GM19455 (cell line): ENCODE measurements at regions not wholly inside any gene's neighbourhood (a gene's known extent, or its start where the extent isn't known, plus 50 kb on each side); places are given as distances from the start of the nearest gene placed in this dataset.
"Not testable (repeated sequence)": the region's sequence is repeated elsewhere in the genome, so short reads cannot be mapped to it uniquely, and the experiment has no call there.

Source experiments
- ATAC-seq: cut with Tn5 transposase; IDR thresholded peaks from one replicate; pipeline ENCODE4 v1.9.1; 2021; ENCODE audit not compliant: unreplicated experiment

DNA sequence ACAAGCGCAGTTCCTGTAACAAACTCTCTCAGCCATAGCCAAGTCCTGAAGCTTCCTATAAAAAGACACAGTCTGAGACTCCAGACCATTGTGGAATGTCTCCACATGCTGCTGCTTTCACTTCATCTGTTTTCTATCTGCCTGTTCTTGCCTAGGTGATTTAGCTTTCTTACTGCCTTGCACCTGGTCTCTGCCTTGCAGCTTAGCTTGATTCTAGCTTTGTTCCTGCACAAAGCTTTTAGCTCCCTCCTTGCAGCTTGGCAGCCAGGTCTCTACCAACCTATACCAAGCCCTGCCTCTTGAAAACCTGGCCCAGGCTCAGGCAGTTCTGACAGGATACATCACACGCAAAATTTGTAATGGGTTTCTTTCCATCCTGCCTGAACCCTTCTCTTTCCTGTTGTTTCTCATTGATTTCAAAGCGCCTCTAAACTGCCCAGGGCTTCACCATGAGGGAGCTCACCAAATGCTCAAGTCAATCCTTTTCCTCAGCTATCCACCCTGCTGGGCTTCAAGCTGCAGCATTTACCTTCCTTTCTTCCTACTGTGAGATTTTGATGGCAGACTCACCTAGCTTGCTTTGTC is 941.3 kb upstream of the NXPH2 start:
- ATAC-seq = no peak

DNA sequence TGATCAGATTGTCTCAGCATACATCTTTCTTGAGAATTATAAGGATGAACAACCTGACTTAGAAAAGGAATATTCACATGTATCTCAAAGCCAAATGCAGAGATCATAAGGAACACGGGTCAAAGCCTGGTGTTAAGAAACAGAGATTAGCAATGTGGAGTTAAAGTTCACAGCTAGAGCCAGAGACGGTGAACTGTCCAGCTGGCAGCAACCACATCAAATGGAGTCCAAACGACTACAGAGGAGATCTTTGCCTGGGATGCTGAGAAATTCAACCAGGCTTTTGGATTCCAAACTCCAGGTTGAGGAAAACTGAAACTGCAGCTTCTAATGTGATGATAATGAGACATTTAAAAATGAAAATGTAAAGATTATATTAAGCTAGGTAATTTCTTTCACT is 939.9 kb upstream of the NXPH2 start:
- ATAC-seq = no peak

DNA sequence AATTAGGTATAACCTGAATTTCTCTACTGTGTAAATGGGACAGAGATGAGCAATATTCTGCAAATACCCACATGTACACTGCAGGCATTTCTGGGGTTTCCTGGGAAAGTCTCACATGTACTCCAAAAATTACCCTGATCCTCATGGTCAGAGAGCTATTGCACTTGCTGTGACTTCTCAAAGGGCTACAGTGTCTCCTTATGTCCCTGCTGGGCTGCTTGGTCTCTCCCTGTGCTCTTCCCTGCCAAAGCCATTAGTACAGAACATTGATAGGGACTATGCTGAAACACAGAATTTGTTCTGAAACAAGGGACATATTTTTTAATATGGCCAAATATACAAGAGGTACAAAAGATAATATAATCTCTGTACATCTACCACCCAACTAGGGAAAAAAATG is 924.4 kb upstream of the NXPH2 start:
- no peak for ATAC-seq

DNA sequence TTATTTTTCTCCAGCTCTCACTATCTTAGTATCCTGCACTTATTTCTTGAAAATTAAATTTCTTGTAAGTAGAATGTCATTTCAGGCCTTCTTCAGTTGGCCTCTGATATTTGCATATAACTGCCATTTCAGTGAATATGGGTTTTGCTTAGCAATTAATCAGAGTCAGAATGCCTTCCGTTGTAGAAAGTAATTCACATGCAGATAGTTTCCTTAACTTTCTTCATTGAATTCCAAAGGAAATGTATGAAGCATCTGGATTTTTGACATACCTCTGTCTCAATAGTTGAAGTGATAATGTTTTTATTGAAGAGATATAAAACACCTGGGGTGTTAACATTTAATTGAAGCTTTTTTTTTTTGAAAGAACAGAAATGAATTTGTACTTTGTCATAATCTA is 914.1 kb upstream of the NXPH2 start:
- no peak for ATAC-seq

DNA sequence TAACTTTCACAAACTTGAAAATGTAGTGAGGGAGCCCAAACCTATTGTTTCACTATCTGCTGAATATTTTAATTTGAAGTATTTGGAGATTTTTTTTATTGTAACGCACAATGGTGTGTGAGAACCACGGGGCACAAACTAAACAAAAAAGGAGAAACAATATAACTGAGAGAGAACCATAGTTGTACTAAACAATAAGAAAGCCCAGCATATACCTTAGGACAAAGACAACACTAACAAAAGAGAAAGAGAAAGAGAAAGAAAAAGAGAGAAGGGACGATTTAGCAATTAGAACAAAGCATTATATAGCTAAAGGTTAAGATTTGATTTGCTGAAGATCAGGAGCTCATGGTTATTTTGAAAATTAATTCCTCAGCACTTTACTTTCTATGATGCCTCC is 906.0 kb upstream of the NXPH2 start:
- ATAC-seq = no peak

DNA sequence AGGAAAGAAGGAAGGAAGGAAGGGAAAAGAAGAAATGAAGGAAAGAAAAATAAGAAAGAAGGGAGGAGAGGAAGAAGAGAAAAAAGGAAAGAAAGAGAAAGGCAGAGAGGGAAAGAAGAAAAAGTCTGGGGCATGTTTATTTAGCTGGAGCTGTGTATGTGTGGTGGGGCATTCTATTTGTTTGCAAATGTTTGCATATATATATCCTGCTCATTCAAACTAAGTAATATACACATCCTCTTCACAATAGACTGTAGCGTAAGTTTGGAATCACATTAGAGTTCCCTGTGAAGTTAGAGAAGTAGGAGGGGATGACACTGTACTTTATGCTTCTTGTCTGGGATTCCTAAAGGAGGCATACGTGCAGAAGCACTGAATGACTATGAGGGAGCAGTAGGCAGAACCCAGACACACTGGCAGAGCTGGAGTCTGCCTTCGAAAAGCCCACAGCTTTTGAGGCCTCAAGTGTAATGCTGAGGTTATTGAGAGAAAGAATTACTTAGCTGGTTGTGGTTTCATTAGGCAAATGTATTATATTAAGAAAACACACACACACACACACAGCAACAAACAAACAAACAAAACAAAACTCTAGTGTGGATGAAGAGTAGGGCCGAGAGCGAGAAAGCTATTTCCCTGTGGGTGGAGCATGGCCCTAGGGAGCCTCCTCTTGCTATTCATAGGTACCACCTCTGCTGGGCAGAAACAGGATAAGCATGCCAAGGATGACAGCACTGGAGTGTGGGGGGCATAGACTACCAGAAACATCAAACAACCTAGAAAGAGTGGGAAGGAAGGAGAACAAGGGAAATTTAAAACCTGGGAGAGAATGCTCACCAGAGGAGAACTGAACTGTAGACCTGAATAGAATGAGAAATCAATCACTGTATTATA is 905.1 kb upstream of the NXPH2 start:
- ATAC-seq = no peak

DNA sequence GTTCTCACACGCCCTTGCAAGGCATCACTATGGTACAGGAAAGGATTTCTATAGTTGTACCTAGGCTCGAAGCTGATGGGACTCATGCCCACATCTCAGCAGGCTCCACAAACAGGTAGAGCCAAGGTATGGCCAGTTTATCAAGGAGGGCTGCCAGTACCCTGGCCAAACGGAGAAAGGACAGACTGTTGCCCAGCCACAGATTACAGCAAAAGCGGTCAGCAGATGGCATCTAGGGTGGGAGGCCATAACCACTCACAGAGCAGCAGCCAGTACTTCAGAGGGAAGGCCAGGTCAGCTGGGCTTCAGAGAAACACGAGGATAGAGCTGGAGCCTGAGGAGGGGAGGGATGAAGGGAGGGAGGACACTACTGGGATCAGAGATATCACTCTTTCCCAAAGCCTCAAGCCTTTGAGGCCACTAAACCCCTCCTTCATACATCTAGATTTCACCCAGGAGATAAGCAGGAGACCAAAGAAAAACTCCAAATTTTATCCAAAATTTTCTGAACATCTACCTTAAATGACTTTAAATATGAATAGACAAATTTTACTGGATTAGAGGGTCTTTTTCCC is 904.2 kb upstream of the NXPH2 start:
- ATAC-seq = no peak

DNA sequence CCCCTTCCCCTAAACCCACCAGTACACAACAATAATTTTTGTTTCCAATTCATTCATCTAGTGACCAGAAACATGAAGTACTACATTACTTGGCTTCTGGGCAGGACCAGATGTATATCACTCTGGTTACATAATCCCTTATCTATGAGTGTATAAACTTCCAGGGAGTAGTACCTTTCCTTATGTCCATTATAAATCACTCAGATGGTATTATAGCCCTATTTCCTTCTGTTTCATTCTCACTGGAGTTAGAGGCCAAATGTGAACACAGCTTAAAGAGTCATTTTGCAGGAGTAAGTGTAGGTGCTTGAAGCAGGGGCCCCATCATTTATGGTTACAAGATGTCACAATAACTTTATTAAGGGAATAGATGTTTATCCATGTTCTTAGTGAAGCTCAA is 894.4 kb upstream of the NXPH2 start:
- no peak for ATAC-seq

DNA sequence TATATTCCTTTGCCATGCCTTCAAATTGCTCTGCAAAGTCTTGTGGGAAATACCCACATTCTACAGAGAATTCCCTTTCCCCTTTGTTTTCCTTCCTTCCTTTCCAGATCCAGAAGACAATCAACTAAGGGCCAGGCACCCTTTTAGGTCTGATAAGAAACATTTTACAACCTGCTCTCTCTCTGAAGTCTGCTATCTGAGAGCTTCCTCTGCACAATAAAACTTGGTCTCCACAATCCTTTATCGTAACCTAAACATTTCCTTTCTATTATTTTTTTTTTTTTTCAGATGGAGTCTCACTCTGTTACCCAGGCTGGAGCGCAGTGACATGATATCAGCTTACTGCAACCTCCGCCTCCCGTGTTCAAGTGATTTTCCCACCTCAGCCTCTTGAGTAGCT is 893.3 kb upstream of the NXPH2 start:
- not testable (repeated sequence) for ATAC-seq

DNA sequence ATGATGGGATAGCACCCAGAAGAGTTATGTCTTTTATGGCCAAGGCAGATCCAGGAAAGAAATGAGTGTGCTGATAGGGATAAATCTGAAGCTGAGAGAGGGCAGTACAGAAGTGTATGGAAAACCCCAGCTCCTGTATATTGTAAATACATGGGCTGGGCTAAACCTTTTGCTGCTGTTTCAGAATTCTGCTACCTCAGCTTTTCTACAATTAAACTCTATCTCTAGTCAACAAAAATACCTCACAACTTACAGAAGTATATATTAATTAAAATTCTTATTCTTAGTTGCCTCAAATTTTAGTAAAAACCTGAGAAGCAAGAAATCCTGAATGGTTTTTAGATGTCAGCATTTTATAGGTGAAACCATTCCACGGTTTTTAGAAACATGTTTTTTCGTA is 889.5 kb upstream of the NXPH2 start:
- ATAC-seq = no peak

DNA sequence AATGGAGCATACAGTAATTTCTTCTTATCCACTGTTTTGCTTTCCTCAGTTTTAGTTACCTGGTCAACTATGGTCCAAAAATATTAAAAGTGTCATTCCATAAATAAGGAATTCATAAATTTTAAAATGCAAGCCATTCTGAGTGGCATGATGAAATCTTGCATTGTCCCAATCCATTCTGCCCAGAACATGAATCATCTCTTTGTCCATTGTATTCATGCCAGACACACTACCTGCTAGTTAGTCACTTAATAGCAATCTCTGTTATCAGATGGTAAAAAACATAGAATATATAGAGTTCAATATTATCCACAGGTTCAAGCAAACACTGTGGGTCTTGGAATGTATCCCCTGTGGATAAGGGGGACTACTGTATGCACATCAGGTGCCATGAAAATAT is 872.2 kb upstream of the NXPH2 start:
- no peak for ATAC-seq

DNA sequence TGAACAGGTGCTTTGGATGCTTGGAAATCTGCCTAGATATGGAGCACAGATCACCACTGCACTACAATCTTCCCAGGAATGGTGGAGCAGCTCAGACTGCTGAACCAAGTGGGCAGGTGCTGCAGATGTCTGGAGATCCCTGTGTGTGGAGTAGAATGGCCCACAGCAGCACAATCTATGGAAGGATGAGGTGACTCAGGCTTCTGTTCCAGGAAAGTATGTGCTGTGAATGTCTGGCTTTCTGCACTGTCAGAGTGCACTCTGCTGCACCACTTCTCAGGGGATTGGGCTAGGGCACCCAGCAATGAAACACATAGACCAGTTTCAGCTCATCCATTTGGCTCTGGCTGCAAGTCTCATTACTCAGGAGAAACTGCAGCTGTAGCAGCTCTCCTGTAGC is 865.4 kb upstream of the NXPH2 start:
- ATAC-seq = no peak

DNA sequence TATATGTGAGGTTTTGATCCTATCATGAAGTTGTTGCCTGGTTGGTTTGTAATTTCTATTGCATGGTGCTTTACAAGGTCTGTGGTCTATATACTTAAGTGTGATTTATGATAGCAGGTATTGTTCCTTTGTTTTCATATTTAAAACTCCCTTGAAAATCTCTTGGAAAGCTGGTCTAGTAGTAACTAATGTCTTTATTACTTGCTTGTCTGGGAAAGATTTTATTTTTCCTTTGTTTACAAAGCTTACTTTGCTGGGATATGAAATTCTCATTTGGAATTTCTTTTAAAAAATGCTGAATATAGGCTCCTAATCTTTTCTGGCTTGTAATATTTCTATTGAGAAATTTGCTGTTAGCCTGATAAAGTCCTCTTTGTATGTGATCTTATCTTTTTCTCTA is 862.9 kb upstream of the NXPH2 start:
- no peak for ATAC-seq

DNA sequence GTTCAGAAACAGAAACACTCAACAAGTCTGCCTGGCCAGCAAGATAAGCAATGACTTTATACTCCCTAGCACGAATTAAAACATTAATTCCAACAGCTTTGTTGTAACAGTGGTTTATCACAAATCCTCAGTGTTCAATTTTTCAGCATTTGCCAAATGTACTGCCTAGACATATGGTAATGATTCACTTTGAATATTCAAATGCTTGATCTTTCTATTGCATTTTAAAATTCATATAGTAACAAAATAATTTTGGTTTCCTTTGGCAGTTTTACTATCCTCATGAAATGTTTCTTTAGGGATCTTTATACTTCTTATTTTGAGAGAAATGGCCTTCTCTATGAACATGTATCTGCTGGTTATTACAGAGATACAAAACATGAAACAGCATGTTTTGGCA is 851.8 kb upstream of the NXPH2 start:
- no peak for ATAC-seq

DNA sequence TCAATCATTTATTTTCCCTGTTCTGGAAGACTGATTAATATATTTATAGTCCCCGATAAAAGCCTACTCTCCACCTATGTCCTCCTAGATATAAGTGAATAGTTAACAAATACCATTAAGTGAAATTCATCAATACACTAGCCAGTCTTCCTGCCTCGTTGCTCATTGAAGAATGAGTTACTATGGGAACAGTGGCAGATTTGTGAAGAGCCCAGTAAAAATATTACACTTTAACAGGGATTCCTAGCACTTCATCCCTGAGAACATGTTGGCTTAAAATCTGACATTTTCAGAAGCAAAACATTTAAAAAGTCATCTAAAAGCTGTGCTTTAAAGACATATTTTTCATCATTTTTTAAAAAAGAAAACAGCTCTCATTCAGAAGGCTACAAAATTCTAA is 848.7 kb upstream of the NXPH2 start:
- ATAC-seq = no peak

DNA sequence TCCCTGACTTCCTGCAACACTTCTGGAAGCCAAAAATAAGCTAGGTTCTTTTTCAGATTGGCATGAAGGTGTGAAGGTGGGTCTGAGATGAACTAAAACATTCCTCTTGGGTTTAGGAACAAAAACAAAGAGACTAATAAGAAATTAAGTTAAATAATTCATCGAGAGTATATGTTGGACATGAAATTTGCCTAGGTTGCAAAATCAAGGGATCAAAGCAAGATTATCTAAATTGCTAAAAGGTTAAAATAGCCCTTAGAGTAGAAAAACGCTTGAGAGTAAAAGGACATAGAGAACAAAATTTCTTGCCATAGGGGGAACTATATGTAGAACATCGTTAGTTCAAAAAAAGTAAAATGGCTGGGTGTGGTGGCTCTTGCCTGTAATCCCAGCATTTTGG is 845.9 kb upstream of the NXPH2 start:
- ATAC-seq = no peak

DNA sequence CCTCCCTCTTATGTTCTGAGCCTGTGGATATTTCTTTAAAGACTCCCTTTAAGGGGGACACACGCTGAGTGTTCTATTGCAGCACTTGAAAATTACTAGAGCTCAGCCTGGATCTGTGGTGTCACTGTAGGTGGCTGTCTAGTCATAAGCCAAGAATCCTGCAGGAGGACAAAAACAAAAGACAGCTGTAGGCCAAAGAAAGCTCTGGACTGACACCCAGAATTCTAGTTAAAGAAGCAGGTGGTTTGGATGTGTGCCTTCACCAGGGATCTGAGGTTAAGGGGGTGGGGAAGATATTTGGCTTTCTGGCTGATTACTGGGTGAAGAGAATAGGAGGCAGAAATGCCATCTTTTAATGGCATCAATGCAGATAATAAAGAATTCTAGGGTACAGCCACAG is 842.5 kb upstream of the NXPH2 start:
- ATAC-seq = no peak

DNA sequence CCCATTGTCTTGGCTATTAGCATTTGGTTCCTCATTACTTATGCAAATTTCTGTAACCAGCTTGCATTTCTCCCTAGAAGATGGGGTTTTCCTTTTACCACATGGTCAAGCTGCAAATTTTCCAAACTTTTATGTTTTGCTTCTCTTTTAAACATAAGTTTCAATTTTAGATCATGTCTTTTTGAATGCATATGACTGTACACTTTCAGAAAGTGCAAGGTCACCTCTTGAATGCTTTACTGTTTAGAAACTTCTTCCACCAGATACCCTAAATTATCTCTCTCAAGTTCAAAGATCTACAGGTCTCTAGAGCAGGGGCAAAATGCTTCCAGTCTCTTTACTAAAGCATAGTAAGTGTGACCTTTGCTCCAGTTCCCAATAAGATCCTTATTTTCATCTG is 837.6 kb upstream of the NXPH2 start:
- ATAC-seq = no peak

DNA sequence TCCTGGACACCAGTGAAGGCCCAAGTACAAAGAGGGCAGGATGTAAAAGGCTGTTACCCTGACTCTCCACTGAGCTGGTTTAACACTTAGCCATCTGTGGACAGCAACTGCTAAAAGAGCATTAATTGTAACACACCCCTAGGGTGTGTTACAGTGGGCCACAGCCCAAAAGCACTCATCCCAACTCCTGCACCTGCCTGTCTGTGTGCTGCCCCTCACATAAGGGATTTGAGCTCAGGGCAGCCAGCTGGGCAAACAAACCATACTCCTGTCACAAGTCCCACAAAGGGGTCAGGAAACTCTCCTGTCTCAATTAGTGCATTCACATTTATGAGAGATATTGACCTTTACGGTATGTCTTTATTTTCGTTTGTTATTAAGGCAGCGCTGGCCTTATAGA is 833.1 kb upstream of the NXPH2 start:
- no peak for ATAC-seq

DNA sequence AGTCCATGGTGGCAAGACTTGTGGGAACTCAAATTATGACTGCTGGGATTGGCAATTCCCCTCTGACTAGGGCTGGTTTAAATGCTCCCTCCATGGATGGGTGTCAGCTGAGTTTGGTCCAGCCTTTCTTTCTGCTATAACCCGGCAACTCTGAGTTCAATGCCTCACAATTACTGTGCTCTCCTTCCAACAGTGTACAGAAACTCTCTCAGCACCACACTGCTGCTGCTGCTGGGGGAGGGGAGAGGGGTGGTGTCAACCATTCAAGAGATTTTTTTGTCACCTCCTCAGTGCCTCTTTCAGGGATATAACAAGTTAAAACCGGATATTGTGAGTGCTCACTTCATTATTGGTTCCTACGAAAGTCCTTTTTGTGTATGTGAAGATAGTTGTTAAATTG is 830.3 kb upstream of the NXPH2 start:
- no peak for ATAC-seq

DNA sequence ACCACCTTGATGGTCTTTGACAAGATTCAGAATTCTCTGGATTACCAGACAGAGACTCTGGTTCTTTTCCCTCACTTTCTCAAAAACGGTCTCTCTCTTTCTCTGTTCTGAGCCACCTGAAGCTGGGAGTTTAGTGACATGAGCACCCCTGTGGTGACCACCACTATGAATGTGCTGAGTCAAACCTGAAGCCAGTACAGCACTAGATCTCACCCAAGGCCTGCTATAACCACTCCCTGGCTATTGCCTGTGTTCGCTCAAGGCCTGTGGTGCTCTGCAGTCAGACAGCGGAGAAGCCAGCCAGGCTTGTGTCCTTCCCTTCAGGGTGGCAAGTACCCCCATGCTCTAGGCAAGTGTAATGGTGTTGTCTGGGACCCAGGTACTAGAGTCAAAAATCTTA is 828.9 kb upstream of the NXPH2 start:
- no peak for ATAC-seq

DNA sequence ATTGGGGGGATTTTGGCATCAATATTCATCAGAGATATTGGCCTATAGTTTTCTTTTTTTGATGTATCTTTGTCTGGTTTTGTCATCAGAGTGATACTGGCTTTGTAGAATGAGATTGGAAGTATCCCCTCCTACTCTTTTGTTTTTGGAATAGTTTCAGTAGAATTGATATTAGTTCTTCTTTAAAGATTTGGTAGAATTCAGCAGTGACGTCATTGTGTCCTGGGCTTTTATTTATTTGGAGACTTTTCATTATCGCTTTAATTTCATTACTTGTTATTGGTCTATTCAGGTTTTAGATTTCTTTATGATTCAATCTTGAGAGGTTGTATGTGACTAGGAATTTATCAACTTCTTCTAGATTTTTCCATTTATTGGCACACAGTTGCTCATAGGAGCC is 825.5 kb upstream of the NXPH2 start:
- ATAC-seq = no peak

DNA sequence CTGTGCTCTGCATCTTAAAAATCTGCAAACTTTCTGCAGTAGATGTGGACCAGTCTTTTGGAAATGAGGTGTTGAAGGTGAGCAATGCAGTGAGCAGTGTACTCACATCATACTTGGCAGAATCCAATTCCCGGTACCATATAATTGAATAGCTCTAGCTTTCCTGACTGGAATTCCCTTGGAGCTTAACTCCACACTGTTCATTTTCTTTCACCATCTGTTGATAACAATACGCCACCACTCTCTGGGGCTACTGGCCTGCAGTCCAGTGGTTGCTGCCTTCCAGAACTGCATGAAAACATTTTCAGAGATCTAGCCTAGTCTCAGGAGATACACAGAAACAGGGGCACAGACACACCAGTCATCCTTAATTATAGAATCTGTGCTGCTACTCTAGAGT is 820.0 kb upstream of the NXPH2 start:
- ATAC-seq = no peak
